Stimulated activated CD8-positive, alpha-beta memory T cell treated with anti-CD3 and anti-CD28 coated beads, Interleukin-4, amount 100 ng/mL, for 1 hour (primary cell): ENCODE measurements at regions not wholly inside any gene's neighbourhood (a gene's known extent, or its start where the extent isn't known, plus 50 kb on each side); places are given as distances from the start of the nearest gene placed in this dataset.
A peak's percentile ranks its signal among the peaks of the same experiment; 100 is the strongest.
"Not testable (repeated sequence)": the region's sequence is repeated elsewhere in the genome, so short reads cannot be mapped to it uniquely, and the experiment has no call there.

Experiments used
- DNase-seq, 2 donors: peaks; one replicate each; pipeline ENCODE4 v3.0.0-alpha.2; 2020; ENCODE audit warnings: low read depth in 2 of 2, low spot score in 1 of 2

GRCh38 chr21:35157374-35157773, 108.3 kb upstream of the RUNX1 start:
- not testable (repeated sequence) for DNase-seq

GRCh38 chr21:35156293-35157278, 107.5 kb upstream of the RUNX1 start:
- no peak for DNase-seq

DNA sequence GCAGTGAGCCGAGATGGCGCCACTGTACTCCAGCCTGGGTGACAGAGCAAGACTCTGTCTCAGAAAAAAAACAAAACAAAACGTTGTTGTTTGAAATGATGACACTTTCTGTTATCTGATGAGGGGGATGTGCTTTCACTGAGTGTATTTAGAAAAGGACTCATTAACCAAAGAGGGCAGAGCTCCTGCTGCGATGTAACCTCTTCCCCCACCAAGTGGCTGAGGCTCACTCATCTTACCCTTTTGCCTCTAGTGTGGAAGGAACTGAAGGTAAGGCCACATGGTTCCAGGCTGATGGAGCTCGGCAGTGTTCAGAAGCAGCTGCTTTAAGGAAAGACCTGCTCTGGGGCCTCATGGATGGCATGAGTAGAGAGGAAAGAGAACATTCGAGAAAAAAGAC, 105.7 kb upstream of the RUNX1 start:
- no peak for DNase-seq

GRCh38 chr21:35153671-35154070, 104.6 kb upstream of the RUNX1 start:
- no peak for DNase-seq

GRCh38 chr21:35150562-35151226, 101.6 kb upstream of the RUNX1 start:
- no peak for DNase-seq

- DNase-seq: no peak
These were observed 100.6 kb upstream of the RUNX1 start for GRCh38 chr21:35149698-35150097.

- no peak for DNase-seq
These were observed 98.3 kb upstream of the RUNX1 start for GRCh38 chr21:35147439-35147838.

- no peak for DNase-seq
These were observed 96.6 kb upstream of the RUNX1 start for GRCh38 chr21:35145626-35146233.

- DNase-seq: no peak
These were observed 95.9 kb upstream of the RUNX1 start for GRCh38 chr21:35144978-35145377.

GRCh38 chr21:35142036-35142815, 93.1 kb upstream of the RUNX1 start:
- no peak for DNase-seq

- DNase-seq: no peak
These were observed 90.2 kb upstream of the RUNX1 start for GRCh38 chr21:35139382-35139715.

DNA sequence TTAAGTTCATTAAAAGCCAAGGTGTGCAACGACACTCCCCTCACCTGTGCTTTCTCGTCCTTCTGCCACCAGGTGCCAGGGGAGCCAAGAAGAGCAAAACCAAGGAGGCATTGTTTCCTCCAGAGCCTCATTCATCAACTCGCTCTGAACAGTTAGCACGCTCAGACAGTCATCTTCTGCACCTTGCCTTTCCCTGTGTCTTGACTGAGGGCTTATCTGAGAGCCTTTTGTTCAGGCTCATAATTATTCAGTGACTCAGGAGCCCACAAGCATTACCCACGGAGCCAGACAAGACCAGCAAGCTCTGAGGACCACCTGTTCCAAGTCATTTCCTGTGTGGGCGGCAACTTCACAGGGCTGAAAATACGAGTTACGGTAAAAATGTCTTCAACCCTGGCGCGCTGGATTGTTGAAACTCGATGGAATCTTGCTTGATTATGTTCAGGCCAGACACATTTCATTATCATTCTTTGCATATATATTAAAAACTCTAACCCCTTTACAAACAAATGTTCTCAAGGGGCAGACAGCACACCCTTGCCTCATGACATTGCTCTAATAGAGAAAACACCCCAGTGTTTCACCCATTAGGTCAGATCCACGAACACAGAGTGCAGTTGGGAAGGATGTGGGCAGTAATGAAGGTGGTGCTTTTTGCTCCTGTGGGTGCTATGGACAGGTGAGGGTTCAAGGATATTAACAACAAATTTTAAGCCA, 89.7 kb upstream of the RUNX1 start:
- peak in 1 of 2 donors; percentile 11 for DNase-seq

- DNase-seq: no peak
These were observed 87.6 kb upstream of the RUNX1 start for GRCh38 chr21:35136586-35137219.

DNA sequence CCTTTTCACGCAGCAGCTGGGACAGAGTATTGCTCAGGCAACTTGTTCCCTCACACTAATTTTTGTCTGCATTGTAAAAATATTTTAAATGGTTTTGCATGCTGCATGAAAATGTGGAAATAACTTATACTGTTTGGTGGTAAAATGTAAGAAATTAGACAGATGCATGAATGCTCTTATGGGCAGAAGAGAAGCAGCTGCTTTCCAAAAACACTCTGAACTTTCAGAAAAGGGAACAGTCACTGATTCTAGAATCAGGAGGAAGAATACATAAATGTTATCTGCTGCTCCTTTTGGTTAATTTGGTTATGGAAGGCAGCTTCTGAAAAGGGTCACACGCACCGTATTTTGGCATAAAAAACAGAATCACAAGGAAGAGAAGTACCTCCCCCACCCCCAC, 87.0 kb upstream of the RUNX1 start:
- no peak for DNase-seq

DNA sequence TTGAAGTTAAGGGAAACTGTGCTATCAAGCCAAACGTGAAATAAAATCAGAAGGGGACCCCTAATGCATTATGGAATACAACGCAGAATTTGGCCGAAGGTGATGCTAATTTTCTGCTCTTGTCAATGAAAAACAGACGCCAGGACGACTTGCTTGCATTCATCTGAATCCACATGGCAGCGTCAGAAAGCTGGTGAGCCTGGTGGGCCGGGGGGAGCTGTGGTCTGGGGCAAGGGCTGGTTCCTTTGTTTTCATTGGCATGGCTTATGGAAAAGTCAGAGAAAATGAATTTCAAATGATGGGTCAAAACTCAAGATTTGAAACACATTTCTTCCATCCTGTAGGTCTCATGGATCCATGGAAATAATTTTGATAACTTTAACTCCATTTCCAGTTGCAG, 86.4 kb upstream of the RUNX1 start:
- DNase-seq: no peak

GRCh38 chr21:35134309-35134708, 85.2 kb upstream of the RUNX1 start:
- no peak for DNase-seq

GRCh38 chr21:35128536-35128935, 79.4 kb upstream of the RUNX1 start:
- DNase-seq: no peak

GRCh38 chr21:35127851-35128250, 78.7 kb upstream of the RUNX1 start:
- DNase-seq: no peak

DNA sequence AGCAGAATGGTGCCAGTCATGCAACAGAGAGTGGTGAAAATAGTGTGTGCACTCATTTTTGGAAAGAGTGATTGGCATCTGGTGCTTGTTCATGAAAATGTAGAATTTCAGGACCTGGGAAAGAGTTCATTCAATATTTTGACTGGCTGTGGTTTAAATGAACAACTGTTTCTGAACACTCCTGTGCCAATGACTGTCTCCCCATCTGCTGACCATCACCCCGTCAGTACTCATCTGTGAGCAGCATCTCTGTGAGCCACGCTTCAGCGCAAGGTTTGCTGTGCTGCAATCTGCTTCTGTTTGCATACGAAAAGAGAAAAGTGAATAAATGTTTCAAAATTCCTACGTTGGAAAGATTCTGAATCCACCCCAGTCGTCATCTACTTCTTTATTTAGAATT, 77.9 kb upstream of the RUNX1 start:
- no peak for DNase-seq

- DNase-seq: no peak
These were observed 71.6 kb upstream of the RUNX1 start for GRCh38 chr21:35120631-35121180.
